ENCODE measurements at regions not wholly inside any gene's neighbourhood (a gene's known extent, or its start where the extent isn't known, plus 50 kb on each side); places are given as distances from the start of the nearest gene placed in this dataset.

GRCh38 chr2:176567361-176567760 is 298.1 kb downstream of the MTX2 start:
- no peak for TF ChIP-seq TP53 (CRISPR knock-in tag; conservative IDR thresholded peaks at IDR 0.05)
- no peak for TF ChIP-seq ZNF607 (CRISPR knock-in tag; IDR thresholded peaks at IDR 0.05; ENCODE audit: borderline replicate concordance)
- TF ChIP-seq RAD21 (CRISPR knock-in tag; IDR thresholded peaks at IDR 0.05) = no peak

Measured in HepG2 (cell line).